ENCODE measurements at regions not wholly inside any gene's neighbourhood (a gene's known extent, or its start where the extent isn't known, plus 50 kb on each side); places are given as distances from the start of the nearest gene placed in this dataset.

DNA sequence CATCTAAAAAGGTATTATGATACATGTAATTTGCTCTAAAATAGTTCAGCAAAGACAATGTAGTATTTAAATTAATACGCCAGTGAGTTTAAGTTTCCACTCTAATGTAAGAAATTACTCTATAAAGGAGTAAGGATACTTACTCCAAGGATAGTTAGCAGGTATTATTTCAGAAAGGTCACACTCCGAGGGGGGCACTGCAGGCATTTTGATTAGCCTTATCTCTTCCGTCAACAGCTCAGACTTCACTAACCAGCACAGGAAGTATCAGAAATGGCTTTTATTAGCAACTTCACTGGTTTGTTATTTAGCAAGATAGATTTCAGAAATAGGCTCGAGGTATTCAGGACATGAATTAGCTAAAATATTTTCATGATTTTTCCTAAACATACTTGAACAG, 127.0 kb downstream of the COX18 start:
- DNase-seq (ENCODE audit: extremely low read depth in 1 of 4, low spot score in 3 of 4) = no peak
- Histone ChIP-seq H2AFZ (ENCODE audit: low read depth, low read length) (no peak overlapping the region), H3K4me3 (no peak overlapping the region), H3K36me3 (ENCODE audit: control insufficient read depth, insufficient read depth, low read length) (no peaks in the 10 kb centered on the region), H3K27me3 (ENCODE audit: control insufficient read depth in 2 of 2, insufficient read depth in 2 of 2, low read length in 2 of 2) (no peaks in the 10 kb centered on the region), H3K9me1 (ENCODE audit: control insufficient read depth, insufficient read depth, low read length) (no peaks in the 10 kb centered on the region), H4K20me1 (replicated peaks; ENCODE audit: control insufficient read depth, insufficient read depth, low read length) (no peaks in the 10 kb centered on the region), H3K9me3 (replicated peaks; ENCODE audit: control insufficient read depth, insufficient read depth, low read depth, low read length) (no peaks in the 10 kb centered on the region), H3K4me1 (replicated peaks in 1 of 2; ENCODE audit: control insufficient read depth in 2 of 2, insufficient read depth in 2 of 2, low read length in 2 of 2) (no peaks in the 10 kb centered on the region), H3K9ac (ENCODE audit: insufficient read depth in 1 of 2, low read depth in 2 of 2, low read length in 2 of 2) (no peak overlapping the region), H3K79me2 (ENCODE audit: control insufficient read depth, insufficient read depth, low read length) (no peaks in the 10 kb centered on the region), H3K4me2 (ENCODE audit: insufficient read depth, low read length) (no peak overlapping the region), H3K27ac (ENCODE audit: extremely low read depth, low read depth, low read length) (no peak overlapping the region)
- FAIRE-seq = no peak
- no TSS peak for BruUV-seq (replicated peaks)
- intact Hi-C loops (cut with micrococcal nuclease) = no loop called here
- ChIA-PET CTCF (ENCODE audit: low intra/inter-chr PET ratio) (no interaction called here), POLR2A (interaction anchor here (1.0 kb wide), 1 partner anchor 10 kb away, joined by 3 read pairs; no protein-coding TSS in a partner anchor)
- no peak for TF ChIP-seq KAT7 (CRISPR knock-in tag; IDR thresholded peaks at IDR 0.05; ENCODE audit: borderline replicate concordance)
- no peak for TF ChIP-seq ZBTB1 (CRISPR knock-in tag; IDR thresholded peaks at IDR 0.05; ENCODE audit: borderline replicate concordance, low read depth)
- no peak for TF ChIP-seq CCNT2 (IDR thresholded peaks at IDR 0.05; ENCODE audit: borderline replicate concordance, extremely low read depth, insufficient read length, low read depth, low read length)
- TF ChIP-seq ARID4B (CRISPR knock-in tag; IDR thresholded peaks at IDR 0.05) = no peak
- no peak for TF ChIP-seq BMI1 (IDR thresholded peaks at IDR 0.05; ENCODE audit: low read length)
- TF ChIP-seq ARID1B (IDR thresholded peaks at IDR 0.05) = no peak
- TF ChIP-seq ZNF77 (CRISPR knock-in tag; IDR thresholded peaks at IDR 0.05) = no peak
- TF ChIP-seq PYGO2 (tag; IDR thresholded peaks at IDR 0.05) = no peak
- TF ChIP-seq, protein P1, sequence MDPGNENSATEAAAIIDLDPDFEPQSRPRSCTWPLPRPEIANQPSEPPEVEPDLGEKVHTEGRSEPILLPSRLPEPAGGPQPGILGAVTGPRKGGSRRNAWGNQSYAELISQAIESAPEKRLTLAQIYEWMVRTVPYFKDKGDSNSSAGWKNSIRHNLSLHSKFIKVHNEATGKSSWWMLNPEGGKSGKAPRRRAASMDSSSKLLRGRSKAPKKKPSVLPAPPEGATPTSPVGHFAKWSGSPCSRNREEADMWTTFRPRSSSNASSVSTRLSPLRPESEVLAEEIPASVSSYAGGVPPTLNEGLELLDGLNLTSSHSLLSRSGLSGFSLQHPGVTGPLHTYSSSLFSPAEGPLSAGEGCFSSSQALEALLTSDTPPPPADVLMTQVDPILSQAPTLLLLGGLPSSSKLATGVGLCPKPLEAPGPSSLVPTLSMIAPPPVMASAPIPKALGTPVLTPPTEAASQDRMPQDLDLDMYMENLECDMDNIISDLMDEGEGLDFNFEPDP (CRISPR knock-in tag; IDR thresholded peaks at IDR 0.05) = no peak
- no peak for TF ChIP-seq ZNF274 (IDR thresholded peaks at IDR 0.05; ENCODE audit: borderline replicate concordance, low read depth, low read length)
- no peak for TF ChIP-seq ATF1 (CRISPR knock-in tag; IDR thresholded peaks at IDR 0.05)
- no peak for TF ChIP-seq ATF1 (tag; IDR thresholded peaks at IDR 0.05)
- TF ChIP-seq ZNF436 (CRISPR knock-in tag; IDR thresholded peaks at IDR 0.05) = no peak
- TF ChIP-seq, protein P2, sequence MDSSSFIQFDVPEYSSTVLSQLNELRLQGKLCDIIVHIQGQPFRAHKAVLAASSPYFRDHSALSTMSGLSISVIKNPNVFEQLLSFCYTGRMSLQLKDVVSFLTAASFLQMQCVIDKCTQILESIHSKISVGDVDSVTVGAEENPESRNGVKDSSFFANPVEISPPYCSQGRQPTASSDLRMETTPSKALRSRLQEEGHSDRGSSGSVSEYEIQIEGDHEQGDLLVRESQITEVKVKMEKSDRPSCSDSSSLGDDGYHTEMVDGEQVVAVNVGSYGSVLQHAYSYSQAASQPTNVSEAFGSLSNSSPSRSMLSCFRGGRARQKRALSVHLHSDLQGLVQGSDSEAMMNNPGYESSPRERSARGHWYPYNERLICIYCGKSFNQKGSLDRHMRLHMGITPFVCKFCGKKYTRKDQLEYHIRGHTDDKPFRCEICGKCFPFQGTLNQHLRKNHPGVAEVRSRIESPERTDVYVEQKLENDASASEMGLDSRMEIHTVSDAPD (CRISPR knock-in tag; IDR thresholded peaks at IDR 0.05) = no peak
- no peak for TF ChIP-seq ZNF197 (CRISPR knock-in tag; IDR thresholded peaks at IDR 0.05; ENCODE audit: low read depth)
- 3% methylated on average over 4 of the region's 4 CpGs for WGBS (ENCODE audit: insufficient coverage, low coverage, missing lambda C conversion rate)
- in situ Hi-C loops (cut with MboI) = no loop called here
- no peak for ATAC-seq
